Epithelial cell of proximal tubule (primary cell): ENCODE measurements at regions not wholly inside any gene's neighbourhood (a gene's known extent, or its start where the extent isn't known, plus 50 kb on each side); places are given as distances from the start of the nearest gene placed in this dataset.

Experiments
- DNase-seq: peaks from one replicate; pipeline ENCODE4 v3.0.0-alpha.2; 2011; ENCODE audit warnings: low read depth
- H3K4me3 ChIP-seq: 2 replicates; pipeline ENCODE4 v1.5.1; 2011; ENCODE audit warnings: low read depth, mild to moderate bottlenecking, low read length
- TF ChIP-seq, protein P1 (sequence below): conservative IDR thresholded peaks from 2 replicates; pipeline ENCODE4 v1.5.1; 2012; ENCODE audit warnings: low read depth, mild to moderate bottlenecking, low read length

DNA sequence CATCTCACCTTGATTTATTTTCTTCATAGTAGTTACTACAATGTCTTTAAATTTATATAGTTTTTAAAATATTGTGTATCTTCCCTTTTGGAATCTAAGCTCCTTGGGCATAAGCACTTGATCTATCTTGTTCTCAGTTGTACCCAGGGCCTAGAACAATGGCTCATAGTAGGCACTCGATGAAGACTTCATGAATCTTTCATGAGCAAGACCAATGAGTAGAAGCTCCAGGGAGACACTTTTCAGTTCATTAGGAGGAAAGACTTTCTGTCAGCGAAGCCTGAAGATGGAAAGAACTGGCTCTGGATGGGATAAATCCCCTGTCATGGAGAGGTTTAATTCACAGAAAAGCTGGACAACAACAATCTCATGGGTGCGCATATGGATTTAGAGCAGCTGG, 140.2 kb upstream of the CRY1 start:
- H3K4me3 ChIP-seq = no peak overlapping the region
- DNase-seq = no peak
- TF ChIP-seq, protein P1, sequence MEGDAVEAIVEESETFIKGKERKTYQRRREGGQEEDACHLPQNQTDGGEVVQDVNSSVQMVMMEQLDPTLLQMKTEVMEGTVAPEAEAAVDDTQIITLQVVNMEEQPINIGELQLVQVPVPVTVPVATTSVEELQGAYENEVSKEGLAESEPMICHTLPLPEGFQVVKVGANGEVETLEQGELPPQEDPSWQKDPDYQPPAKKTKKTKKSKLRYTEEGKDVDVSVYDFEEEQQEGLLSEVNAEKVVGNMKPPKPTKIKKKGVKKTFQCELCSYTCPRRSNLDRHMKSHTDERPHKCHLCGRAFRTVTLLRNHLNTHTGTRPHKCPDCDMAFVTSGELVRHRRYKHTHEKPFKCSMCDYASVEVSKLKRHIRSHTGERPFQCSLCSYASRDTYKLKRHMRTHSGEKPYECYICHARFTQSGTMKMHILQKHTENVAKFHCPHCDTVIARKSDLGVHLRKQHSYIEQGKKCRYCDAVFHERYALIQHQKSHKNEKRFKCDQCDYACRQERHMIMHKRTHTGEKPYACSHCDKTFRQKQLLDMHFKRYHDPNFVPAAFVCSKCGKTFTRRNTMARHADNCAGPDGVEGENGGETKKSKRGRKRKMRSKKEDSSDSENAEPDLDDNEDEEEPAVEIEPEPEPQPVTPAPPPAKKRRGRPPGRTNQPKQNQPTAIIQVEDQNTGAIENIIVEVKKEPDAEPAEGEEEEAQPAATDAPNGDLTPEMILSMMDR = no peak

DNA sequence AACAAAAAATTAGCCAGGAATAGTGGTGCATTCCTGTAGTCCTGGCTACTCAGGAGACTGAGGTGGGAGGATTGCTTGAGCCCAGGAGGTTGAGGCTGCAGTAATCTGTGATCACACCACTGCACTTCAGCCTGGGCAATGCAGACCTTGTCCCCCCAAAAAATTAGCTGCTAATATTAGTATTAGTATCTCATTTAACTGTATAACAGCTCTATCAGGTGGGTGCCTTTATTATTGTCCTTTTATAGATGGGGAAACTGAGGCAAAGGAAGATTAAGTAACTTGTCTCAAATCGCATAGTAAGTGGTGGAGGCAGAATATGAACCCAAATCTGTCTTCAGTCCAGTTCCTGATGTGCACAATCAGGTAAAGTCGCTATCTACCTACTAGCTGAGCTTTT, 142.3 kb upstream of the CRY1 start:
- H3K4me3 ChIP-seq = no peak overlapping the region
- TF ChIP-seq, protein P1 = no peak
- no peak for DNase-seq

DNA sequence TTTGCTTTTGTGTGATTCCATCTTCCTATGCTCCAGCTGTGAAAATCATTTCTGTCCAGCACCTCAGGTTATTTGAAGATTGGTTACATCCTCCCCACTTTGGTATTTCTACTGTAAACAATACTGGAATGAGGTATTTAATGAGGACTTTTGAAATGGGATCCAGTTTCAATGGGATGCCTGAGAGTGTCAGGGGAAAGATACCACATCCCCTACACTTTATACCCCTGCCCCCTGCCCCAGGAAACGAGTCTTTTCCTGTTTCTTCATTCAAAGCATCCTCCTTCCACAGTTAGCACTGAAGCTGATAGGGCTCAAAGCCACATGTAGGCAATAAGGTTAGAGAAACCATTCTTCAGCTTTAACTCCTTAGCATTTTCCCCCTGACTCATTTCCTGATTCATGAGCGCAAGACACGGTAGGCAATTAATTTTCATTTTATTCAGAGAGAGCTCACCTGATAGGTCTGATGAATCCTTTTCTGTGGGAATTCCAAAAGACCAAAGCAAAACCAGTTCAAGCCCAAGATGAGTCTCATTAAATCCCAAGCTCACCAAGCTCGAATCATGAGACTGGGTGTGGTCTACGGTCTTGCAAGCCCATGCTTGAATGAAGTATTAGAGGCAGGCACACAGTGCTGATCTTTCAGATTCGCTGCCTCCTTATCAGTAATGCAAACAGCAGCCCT, 143.6 kb upstream of the CRY1 start:
- no peak for DNase-seq
- TF ChIP-seq, protein P1 = no peak
- H3K4me3 ChIP-seq = no peak overlapping the region

DNA sequence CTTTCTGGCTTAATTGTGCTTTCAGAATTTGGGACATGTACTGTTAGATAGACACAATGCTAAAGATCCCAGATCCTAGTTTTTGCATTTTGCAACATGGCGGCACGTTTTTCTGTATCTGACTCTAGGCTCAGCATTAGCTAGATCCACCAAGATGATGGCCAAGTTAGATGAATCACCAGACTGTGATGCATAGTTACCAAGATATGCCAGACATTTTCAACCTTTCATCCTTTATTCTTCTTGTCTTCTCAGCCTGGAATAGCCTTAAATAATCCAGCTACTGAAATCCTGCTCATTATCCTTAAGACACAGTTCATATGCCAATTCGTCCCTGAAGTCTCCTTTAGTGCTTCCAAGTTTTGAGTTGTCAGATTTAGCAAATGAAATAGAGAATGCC, 144.9 kb upstream of the CRY1 start:
- TF ChIP-seq, protein P1 = no peak
- H3K4me3 ChIP-seq = no peak overlapping the region
- no peak for DNase-seq

DNA sequence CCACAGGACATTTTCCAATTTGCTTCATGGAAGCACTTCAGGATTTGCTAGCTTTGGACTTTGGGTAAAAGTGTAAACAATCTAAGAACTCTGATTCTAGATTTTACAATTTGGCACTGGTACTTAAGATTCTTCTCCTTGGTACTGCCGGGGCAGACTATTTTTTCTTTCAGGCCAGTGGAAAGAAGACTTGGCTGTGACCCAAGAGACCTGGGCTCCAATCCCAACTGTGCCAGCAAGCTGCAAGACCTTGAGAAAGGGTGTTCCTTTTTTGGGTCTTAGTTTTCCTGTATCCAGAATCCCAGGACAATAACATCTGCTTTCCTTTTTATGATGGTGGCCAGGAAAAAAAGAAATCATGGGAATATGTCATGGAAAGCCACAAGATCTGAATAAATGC, 148.1 kb upstream of the CRY1 start:
- H3K4me3 ChIP-seq = no peak overlapping the region
- no peak for DNase-seq
- TF ChIP-seq, protein P1 = no peak

DNA sequence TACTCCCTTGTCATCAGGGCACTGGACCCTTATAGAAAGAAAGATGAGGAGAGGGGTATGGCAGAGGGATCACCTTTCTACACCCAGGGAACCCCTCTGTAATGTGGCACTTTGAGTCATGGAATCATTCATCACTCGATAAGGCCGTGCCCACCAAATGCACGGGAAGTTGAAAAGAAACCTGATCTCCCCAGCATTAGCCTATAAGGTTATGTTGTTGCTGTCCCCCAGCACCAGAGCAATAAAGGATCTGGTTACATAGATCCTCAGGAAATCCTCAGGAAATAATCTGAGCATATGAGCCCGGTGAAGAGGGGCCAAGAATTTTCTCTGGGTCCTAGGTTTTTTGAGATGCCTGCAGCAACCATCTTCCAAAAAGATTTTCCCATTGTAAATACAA, 148.8 kb upstream of the CRY1 start:
- DNase-seq = no peak
- TF ChIP-seq, protein P1 = no peak
- no peak overlapping the region for H3K4me3 ChIP-seq

DNA sequence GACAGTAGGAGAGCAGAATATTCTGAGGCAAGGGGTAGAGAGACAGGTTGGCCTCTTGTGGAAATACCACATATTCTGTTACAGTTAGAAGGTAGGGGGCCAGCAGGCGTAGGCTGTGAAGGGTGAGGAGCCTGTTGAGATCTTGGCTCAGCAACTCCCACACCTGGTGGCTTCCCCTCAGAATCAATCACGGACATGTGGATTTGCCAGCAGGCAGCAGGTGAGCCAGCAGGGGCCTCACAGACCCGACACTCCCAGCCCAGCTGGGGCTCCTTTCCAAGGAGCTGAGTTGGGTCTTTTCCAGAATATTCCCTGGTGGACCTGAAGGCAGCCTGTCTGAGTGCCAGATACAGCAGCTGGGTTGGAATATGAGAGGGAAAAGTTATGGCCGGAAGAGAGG, 150.0 kb upstream of the CRY1 start:
- H3K4me3 ChIP-seq = no peak overlapping the region
- no peak for DNase-seq
- TF ChIP-seq, protein P1 = no peak
